ENCODE measurements at regions not wholly inside any gene's neighbourhood (a gene's known extent, or its start where the extent isn't known, plus 50 kb on each side); places are given as distances from the start of the nearest gene placed in this dataset.

DNA sequence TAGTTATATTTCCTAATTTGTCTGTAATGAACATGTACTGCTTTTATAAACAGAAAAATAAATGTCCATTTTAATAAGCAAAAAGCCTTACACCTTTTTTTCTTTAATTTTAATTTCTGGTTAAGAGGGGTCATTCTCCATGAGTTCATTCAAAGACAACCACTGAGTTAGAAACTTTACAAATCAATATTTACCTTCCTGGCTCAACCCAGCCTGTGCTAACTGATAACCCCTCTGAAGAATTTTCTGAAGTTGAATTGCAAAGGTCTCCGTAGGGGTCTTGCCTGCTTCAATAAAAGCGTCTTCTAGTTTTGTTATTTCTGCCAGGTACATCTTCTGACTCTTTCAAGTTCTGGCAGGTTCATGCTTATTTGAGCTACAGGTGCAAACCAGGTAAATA, 440.4 kb upstream of the SALL1 start:
- TF ChIP-seq, protein P1, sequence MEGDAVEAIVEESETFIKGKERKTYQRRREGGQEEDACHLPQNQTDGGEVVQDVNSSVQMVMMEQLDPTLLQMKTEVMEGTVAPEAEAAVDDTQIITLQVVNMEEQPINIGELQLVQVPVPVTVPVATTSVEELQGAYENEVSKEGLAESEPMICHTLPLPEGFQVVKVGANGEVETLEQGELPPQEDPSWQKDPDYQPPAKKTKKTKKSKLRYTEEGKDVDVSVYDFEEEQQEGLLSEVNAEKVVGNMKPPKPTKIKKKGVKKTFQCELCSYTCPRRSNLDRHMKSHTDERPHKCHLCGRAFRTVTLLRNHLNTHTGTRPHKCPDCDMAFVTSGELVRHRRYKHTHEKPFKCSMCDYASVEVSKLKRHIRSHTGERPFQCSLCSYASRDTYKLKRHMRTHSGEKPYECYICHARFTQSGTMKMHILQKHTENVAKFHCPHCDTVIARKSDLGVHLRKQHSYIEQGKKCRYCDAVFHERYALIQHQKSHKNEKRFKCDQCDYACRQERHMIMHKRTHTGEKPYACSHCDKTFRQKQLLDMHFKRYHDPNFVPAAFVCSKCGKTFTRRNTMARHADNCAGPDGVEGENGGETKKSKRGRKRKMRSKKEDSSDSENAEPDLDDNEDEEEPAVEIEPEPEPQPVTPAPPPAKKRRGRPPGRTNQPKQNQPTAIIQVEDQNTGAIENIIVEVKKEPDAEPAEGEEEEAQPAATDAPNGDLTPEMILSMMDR (IDR thresholded peaks at IDR 0.05; ENCODE audit: insufficient read depth, low read length), result no peak
- no peak for TF ChIP-seq POLR2AphosphoS5 (IDR thresholded peaks at IDR 0.05; ENCODE audit: low read depth)
- no peak for TF ChIP-seq GABPA (IDR thresholded peaks at IDR 0.05; ENCODE audit: low read depth)

All from HL-60 (cell line).